ENCODE measurements at regions not wholly inside any gene's neighbourhood (a gene's known extent, or its start where the extent isn't known, plus 50 kb on each side); places are given as distances from the start of the nearest gene placed in this dataset.

- TF ChIP-seq CTCF (conservative IDR thresholded peaks at IDR 0.05; ENCODE audit: low read length) (no peak), EZH2phosphoT487 (IDR thresholded peaks at IDR 0.05; ENCODE audit: borderline replicate concordance, low read depth, low read length) (no peak)
These were observed 91.8 kb upstream of the CASZ1 start for GRCh38 chr1:10888291-10888690.

All from OCI-LY7 (cell line).